GM12878 (cell line): ENCODE measurements at regions not wholly inside any gene's neighbourhood (a gene's known extent, or its start where the extent isn't known, plus 50 kb on each side); places are given as distances from the start of the nearest gene placed in this dataset.

ENCODE experiments used
- ATAC-seq: fragments of 200-7000 bp; cut with Tn5 transposase; 3 replicates; pipeline ENCODE4 v1.9.1; 2020; ENCODE audit warnings: mild to moderate bottlenecking, moderate library complexity
- BruUV-seq: library from RNA; stranded (reverse); fragments of 400-500 nt; replicated peaks from 2 replicates; lab custom pipeline; 2021; lab: Mats Ljungman, UMichigan
- CTCF ChIA-PET: fragments of 300-600 bp; sonication (Branson Sonifier 250); formaldehyde crosslinking; extraction: SDS; loops from one replicate; lab custom pipeline; 2021; ENCODE audit warnings: inconsistent platforms; lab: Yijun Ruan, JAX
- POLR2A ChIA-PET: fragments of 350-600 bp; formaldehyde crosslinking; extraction: SDS; loops from one replicate; lab custom pipeline; 2021; ENCODE audit warnings: inconsistent platforms; lab: Charles Lee
- RAD21 ChIA-PET: fragments of 300-600 bp; sonication (Branson Sonifier 250); formaldehyde crosslinking; loops from one replicate; lab custom pipeline; 2023; ENCODE audit warnings: antibody characterized with exemption; ENCODE audit not compliant: unreplicated experiment; lab: Charles Lee
- SMC1A ChIA-PET: fragments of 300-600 bp; sonication (Branson Sonifier 250); formaldehyde crosslinking; loops from one replicate; lab custom pipeline; 2023; ENCODE audit not compliant: unreplicated experiment, uncharacterized antibody; lab: Charles Lee
- DNase-seq: peaks from one replicate; pipeline ENCODE4 v3.0.0-alpha.2; 2011; ENCODE audit warnings: low read depth, low spot score
- FAIRE-seq: peaks from 3 replicates; lab custom pipeline; 2011; peaks lifted over from hg19 to GRCh38; lab: Jason Lieb, UNC
- H2AFZ ChIP-seq: 2 replicates; pipeline ENCODE4 v1.6.0; 2011; ENCODE audit warnings: low read depth, low read length, control low read depth; ENCODE audit not compliant: control insufficient read depth
- H3K27ac ChIP-seq: 2 replicates; pipeline ENCODE4 v1.5.1; 2011; ENCODE audit warnings: control low read depth; ENCODE audit not compliant: control insufficient read depth, insufficient read depth
- H3K27me3 ChIP-seq, 2 experiments: replicated peaks in 1 of 2; 2 replicates each; pipeline versions ENCODE4 v1.6.0 to v1.6.1; 2011; ENCODE audit warnings: low read length in 1 of 2; ENCODE audit not compliant: control insufficient read depth in 2 of 2, insufficient read depth in 2 of 2
- H3K36me3 ChIP-seq, 2 experiments: 2 replicates each; pipeline ENCODE4 v1.5.1; 2011; ENCODE audit warnings: low read length in 1 of 2; ENCODE audit not compliant: control insufficient read depth in 2 of 2, insufficient read depth in 2 of 2
- H3K4me1 ChIP-seq: 2 replicates; pipeline ENCODE4 v1.6.1; 2011; ENCODE audit warnings: mild to moderate bottlenecking, low read length, moderate library complexity, mixed read lengths; ENCODE audit not compliant: control insufficient read depth, insufficient read depth
- H3K4me2 ChIP-seq: 2 replicates; pipeline ENCODE4 v1.6.0; 2011; ENCODE audit warnings: control low read depth; ENCODE audit not compliant: control insufficient read depth, insufficient read depth
- H3K4me3 ChIP-seq: fragments of 200-600 bp; sonication (generic); 2 replicates; pipeline ENCODE4 v1.5.1; 2016
- H3K79me2 ChIP-seq: 2 replicates; pipeline ENCODE4 v1.6.0; 2011; ENCODE audit warnings: low read length; ENCODE audit not compliant: control insufficient read depth, insufficient read depth
- H3K9ac ChIP-seq: 2 replicates; pipeline ENCODE4 v1.8.0; 2011; ENCODE audit warnings: low read length, control low read depth, mixed read lengths; ENCODE audit not compliant: control insufficient read depth, insufficient read depth
- H3K9me3 ChIP-seq: replicated peaks from 3 replicates; pipeline ENCODE4 v1.5.1; 2011; ENCODE audit warnings: mild to moderate bottlenecking, low read length; ENCODE audit not compliant: control insufficient read depth, insufficient read depth
- H4K20me1 ChIP-seq: 2 replicates; pipeline ENCODE4 v1.6.0; 2011; ENCODE audit not compliant: control insufficient read depth, insufficient read depth
- BCL3 ChIP-seq: IDR thresholded peaks from 2 replicates; pipeline ENCODE4 v1.6.1; 2011; ENCODE audit warnings: borderline replicate concordance, low read depth, mild to moderate bottlenecking, moderate library complexity, low read length; ENCODE audit not compliant: insufficient read depth, poor library complexity, severe bottlenecking
- IKZF1 ChIP-seq: fragments of 450-650 bp; conservative IDR thresholded peaks from 2 replicates; pipeline ENCODE4 v1.6.1; 2017; ENCODE audit warnings: antibody characterized with exemption, mild to moderate bottlenecking
- JUND ChIP-seq: IDR thresholded peaks from 2 replicates; pipeline ENCODE4 v1.6.1; 2012; ENCODE audit warnings: low read depth, mild to moderate bottlenecking, low read length, improper control_type of control experiment, moderate library complexity
- POLR2AphosphoS2 ChIP-seq: IDR thresholded peaks from 2 replicates; pipeline ENCODE4 v1.6.1; 2011; ENCODE audit warnings: low read depth, mild to moderate bottlenecking, low read length, improper control_type of control experiment, moderate library complexity
- RAD21 ChIP-seq: IDR thresholded peaks from 2 replicates; pipeline ENCODE4 v1.6.1; 2011; ENCODE audit warnings: mild to moderate bottlenecking, low read depth, low read length, moderate library complexity; ENCODE audit not compliant: insufficient read depth
- RB1 ChIP-seq: fragments of 450-650 bp; formaldehyde crosslinking; IDR thresholded peaks from 2 replicates; pipeline ENCODE4 v1.6.1; 2017; ENCODE audit warnings: mild to moderate bottlenecking, borderline replicate concordance
- ZNF207 ChIP-seq: fragments of 450-650 bp; IDR thresholded peaks from 2 replicates; pipeline ENCODE4 v1.6.1; 2014; ENCODE audit warnings: antibody characterized with exemption, mild to moderate bottlenecking, borderline replicate concordance
- ZNF217 ChIP-seq: fragments of 450-650 bp; IDR thresholded peaks from 2 replicates; pipeline ENCODE4 v1.6.1; 2017; ENCODE audit warnings: antibody characterized with exemption, mild to moderate bottlenecking
- ZSCAN29 ChIP-seq: fragments of 450-650 bp; IDR thresholded peaks from 2 replicates; pipeline ENCODE4 v1.6.1; 2017; ENCODE audit warnings: mild to moderate bottlenecking, moderate library complexity
- WGBS: methylation state at CpG from one replicate; pipeline ENCODE4 v1.1.6; 2016; ENCODE audit warnings: low lambda C conversion rate; ENCODE audit not compliant: insufficient replicate concordance, insufficient coverage; ENCODE audit errors: missing lambda C conversion rate; 5-methylcytosine and 5-hydroxymethylcytosine counted together
- in situ Hi-C: fragments of 300-500 bp; cut with MboI; formaldehyde crosslinking; loops from 9 replicates; pipeline ENCODE4 v1.14.3; 2018; ENCODE audit warnings: mixed read lengths
- intact Hi-C: fragments of 100-400 bp; cut with micrococcal nuclease; formaldehyde crosslinking; loops from one replicate; pipeline ENCODE4 v1.14.2; 2022; ENCODE audit not compliant: unreplicated experiment
- TF ChIP-seq, protein P1 (sequence below): IDR thresholded peaks from 2 replicates; pipeline ENCODE4 v1.6.1; 2011; ENCODE audit warnings: mild to moderate bottlenecking, low read depth, low read length, moderate library complexity; ENCODE audit not compliant: insufficient replicate concordance

GRCh38 chr10:109620396-109620795 lies 302.9 kb downstream of the XPNPEP1 start (continued):
- TF ChIP-seq ZSCAN29 (no peak), ZNF217 (no peak)
- TF ChIP-seq, all 136 proteins: peak for 0

DNA sequence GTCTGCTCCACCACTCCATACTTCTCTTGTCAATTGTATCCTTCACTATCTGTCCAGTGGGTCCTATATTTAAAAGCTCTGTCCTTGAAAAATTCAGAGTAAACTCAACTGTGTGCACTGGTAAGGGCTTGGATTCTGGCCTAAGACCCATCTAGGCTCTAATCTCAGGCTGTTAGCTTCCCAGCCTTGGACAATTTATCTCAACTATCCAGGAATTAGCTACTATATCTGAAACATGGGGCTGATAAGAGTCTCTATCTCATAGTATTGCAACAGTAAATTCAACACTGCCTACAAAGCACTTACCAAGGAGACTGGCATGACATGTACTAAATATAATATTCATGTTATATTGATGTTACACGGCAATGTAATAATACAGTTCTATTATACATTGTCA lies 303.4 kb downstream of the XPNPEP1 start:
- POLR2A ChIA-PET, result no interaction called here
- no TSS peak for BruUV-seq
- no peak overlapping the region for H2AFZ ChIP-seq
- no peak overlapping the region for H3K9ac ChIP-seq
- RAD21 ChIA-PET, result no interaction called here
- no peaks in the 10 kb centered on the region for H3K9me3 ChIP-seq
- SMC1A ChIA-PET, result no interaction called here
- H3K79me2 ChIP-seq, result no peaks in the 10 kb centered on the region
- no peaks in the 10 kb centered on the region for H3K27me3 ChIP-seq
- DNase-seq (no peak), ATAC-seq (no peak), FAIRE-seq (no peak)
- CTCF ChIA-PET, result no interaction called here
- H3K4me1 ChIP-seq, result no peaks in the 10 kb centered on the region
- TF ChIP-seq RAD21, result no peak
- no peak for TF ChIP-seq POLR2AphosphoS2
- TF ChIP-seq, protein P1, sequence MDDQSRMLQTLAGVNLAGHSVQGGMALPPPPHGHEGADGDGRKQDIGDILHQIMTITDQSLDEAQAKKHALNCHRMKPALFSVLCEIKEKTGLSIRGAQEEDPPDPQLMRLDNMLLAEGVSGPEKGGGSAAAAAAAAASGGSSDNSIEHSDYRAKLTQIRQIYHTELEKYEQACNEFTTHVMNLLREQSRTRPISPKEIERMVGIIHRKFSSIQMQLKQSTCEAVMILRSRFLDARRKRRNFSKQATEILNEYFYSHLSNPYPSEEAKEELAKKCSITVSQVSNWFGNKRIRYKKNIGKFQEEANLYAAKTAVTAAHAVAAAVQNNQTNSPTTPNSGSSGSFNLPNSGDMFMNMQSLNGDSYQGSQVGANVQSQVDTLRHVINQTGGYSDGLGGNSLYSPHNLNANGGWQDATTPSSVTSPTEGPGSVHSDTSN, result no peak
- TF ChIP-seq JUND, result no peak
- no peak for TF ChIP-seq ZNF207
- TF ChIP-seq RB1, result no peak
- TF ChIP-seq BCL3, result no peak
- no peak for TF ChIP-seq IKZF1
- H4K20me1 ChIP-seq, result no peaks in the 10 kb centered on the region
- H3K4me3 ChIP-seq, result no peak overlapping the region
- in situ Hi-C loops, result no loop called here
- intact Hi-C loops, result no loop called here
- no peak overlapping the region for H3K27ac ChIP-seq
- no peaks in the 10 kb centered on the region for H3K36me3 ChIP-seq
- WGBS, result 32% methylated on average over 1 of the region's 1 CpG
- no peak overlapping the region for H3K4me2 ChIP-seq
